NCI-H524 (cell line): ENCODE measurements at regions not wholly inside any gene's neighbourhood (a gene's known extent, or its start where the extent isn't known, plus 50 kb on each side); places are given as distances from the start of the nearest gene placed in this dataset.
"Not testable (repeated sequence)": the region's sequence is repeated elsewhere in the genome, so short reads cannot be mapped to it uniquely, and the experiment has no call there.

Experiments
- DNase-seq, 2 experiments: peaks; one replicate each; lab custom pipeline; 2025; lab: John Stamatoyannopoulos, UW

- no peak for DNase-seq
Observed at GRCh38 chr2:129816813-129817574, 162.5 kb upstream of the RAB6C start.

- no peak for DNase-seq
Observed at GRCh38 chr2:129819855-129820254, 159.6 kb upstream of the RAB6C start.

- no peak for DNase-seq
Observed at GRCh38 chr2:129820908-129821307, 158.6 kb upstream of the RAB6C start.

- no peak for DNase-seq
Observed at GRCh38 chr2:129821445-129821844, 158.0 kb upstream of the RAB6C start.

- no peak for DNase-seq
Observed at GRCh38 chr2:129823044-129823443, 156.4 kb upstream of the RAB6C start.

- no peak for DNase-seq
Observed at GRCh38 chr2:129827311-129828090, 152.0 kb upstream of the RAB6C start.

- DNase-seq = peak in 1 of 2 experiments; percentile 9
Observed at GRCh38 chr2:129828792-129829191, 150.7 kb upstream of the RAB6C start.

GRCh38 chr2:129829588-129829987, 149.9 kb upstream of the RAB6C start:
- DNase-seq = peak in 1 of 2 experiments; percentile 20

- no peak for DNase-seq
Observed at GRCh38 chr2:129831018-129831417, 148.4 kb upstream of the RAB6C start.

- not testable (repeated sequence) for DNase-seq
Observed at GRCh38 chr2:129833465-129833864, 146.0 kb upstream of the RAB6C start.

- no peak for DNase-seq
Observed at GRCh38 chr2:129847043-129847442, 132.4 kb upstream of the RAB6C start.

- DNase-seq = peak; percentile 29 to 64
Observed at GRCh38 chr2:129849559-129850160, 129.8 kb upstream of the RAB6C start.

- DNase-seq = no peak
Observed at GRCh38 chr2:129857200-129857599, 122.3 kb upstream of the RAB6C start.

GRCh38 chr2:129859175-129859574, 120.3 kb upstream of the RAB6C start:
- DNase-seq = no peak

GRCh38 chr2:129860088-129860487, 119.4 kb upstream of the RAB6C start:
- DNase-seq = no peak

- no peak for DNase-seq
Observed at GRCh38 chr2:129861666-129862288, 117.7 kb upstream of the RAB6C start.

GRCh38 chr2:129862668-129863067, 116.8 kb upstream of the RAB6C start:
- no peak for DNase-seq

GRCh38 chr2:129863350-129863749, 116.1 kb upstream of the RAB6C start:
- no peak for DNase-seq

- no peak for DNase-seq
Observed at GRCh38 chr2:129864719-129865118, 114.7 kb upstream of the RAB6C start.

GRCh38 chr2:129865976-129866375, 113.5 kb upstream of the RAB6C start:
- no peak for DNase-seq

GRCh38 chr2:129866391-129866790, 113.1 kb upstream of the RAB6C start:
- DNase-seq = no peak

GRCh38 chr2:129868151-129868550, 111.3 kb upstream of the RAB6C start:
- no peak for DNase-seq
